ENCODE measurements at regions not wholly inside any gene's neighbourhood (a gene's known extent, or its start where the extent isn't known, plus 50 kb on each side); places are given as distances from the start of the nearest gene placed in this dataset.
"Not testable (repeated sequence)": the region's sequence is repeated elsewhere in the genome, so short reads cannot be mapped to it uniquely, and the experiment has no call there.

GRCh38 chr17:16865704-16866103 is 106.2 kb downstream of the TNFRSF13B start:
- not testable (repeated sequence) for TF ChIP-seq EP300, POLR2A (IDR thresholded peaks at IDR 0.05)
- TF ChIP-seq, protein P1, sequence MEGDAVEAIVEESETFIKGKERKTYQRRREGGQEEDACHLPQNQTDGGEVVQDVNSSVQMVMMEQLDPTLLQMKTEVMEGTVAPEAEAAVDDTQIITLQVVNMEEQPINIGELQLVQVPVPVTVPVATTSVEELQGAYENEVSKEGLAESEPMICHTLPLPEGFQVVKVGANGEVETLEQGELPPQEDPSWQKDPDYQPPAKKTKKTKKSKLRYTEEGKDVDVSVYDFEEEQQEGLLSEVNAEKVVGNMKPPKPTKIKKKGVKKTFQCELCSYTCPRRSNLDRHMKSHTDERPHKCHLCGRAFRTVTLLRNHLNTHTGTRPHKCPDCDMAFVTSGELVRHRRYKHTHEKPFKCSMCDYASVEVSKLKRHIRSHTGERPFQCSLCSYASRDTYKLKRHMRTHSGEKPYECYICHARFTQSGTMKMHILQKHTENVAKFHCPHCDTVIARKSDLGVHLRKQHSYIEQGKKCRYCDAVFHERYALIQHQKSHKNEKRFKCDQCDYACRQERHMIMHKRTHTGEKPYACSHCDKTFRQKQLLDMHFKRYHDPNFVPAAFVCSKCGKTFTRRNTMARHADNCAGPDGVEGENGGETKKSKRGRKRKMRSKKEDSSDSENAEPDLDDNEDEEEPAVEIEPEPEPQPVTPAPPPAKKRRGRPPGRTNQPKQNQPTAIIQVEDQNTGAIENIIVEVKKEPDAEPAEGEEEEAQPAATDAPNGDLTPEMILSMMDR (IDR thresholded peaks at IDR 0.05), result not testable (repeated sequence)

Data from upper lobe of left lung (tissue), 4 donors.